ENCODE measurements at regions not wholly inside any gene's neighbourhood (a gene's known extent, or its start where the extent isn't known, plus 50 kb on each side); places are given as distances from the start of the nearest gene placed in this dataset.

DNA sequence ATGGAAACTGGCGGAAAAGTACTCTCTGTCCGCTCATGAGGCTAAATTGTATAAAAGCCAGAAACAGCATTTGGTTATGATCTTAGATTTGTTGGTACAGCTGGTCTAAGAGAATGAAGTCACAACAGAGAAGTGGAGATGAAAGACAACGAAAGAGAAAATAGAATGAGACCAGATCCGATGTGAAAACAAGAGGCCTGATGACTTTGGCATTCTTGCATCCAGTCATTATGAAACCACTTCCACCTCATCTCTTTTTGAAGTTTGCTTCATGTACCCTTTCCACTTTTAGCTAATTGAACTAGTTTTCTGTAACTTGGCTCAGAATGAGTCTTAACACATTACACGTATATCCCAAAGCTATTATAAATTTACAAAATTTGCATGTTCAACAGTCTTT is 1431.7 kb downstream of the LRRC4C start:
- intact Hi-C loops (cut with micrococcal nuclease) = no loop called here
- H3K27ac Mint-ChIP-seq (ENCODE audit: low read depth, unreplicated experiment) = no peak overlapping the region
- DNase-seq (ENCODE audit: unreplicated experiment) = no peak
- BruUV-seq (replicated peaks) = no TSS peak
- no peak for TF ChIP-seq CTCF (IDR thresholded peaks at IDR 0.05; ENCODE audit: unreplicated experiment)
- POLR2A ChIA-PET = no interaction called here
- H3K9me3 Mint-ChIP-seq (ENCODE audit: unreplicated experiment) = no peaks in the 10 kb centered on the region
- H3K27me3 Mint-ChIP-seq (ENCODE audit: insufficient read depth, unreplicated experiment) = no peaks in the 10 kb centered on the region
- no peaks in the 10 kb centered on the region for H3K36me3 Mint-ChIP-seq (ENCODE audit: insufficient read depth, unreplicated experiment)
- H3K4me3 Mint-ChIP-seq (ENCODE audit: unreplicated experiment) = no peak overlapping the region
- H3K4me1 Mint-ChIP-seq (ENCODE audit: insufficient read depth, unreplicated experiment) = peaks cover 8% of the 10 kb centered on the region
- CTCF ChIA-PET = no interaction called here

- intact Hi-C loops (cut with micrococcal nuclease) = no loop called here
- TF ChIP-seq CTCF (IDR thresholded peaks at IDR 0.05; ENCODE audit: unreplicated experiment) = no peak
- DNase-seq (ENCODE audit: unreplicated experiment) = no peak
- POLR2A ChIA-PET = no interaction called here
- no TSS peak for BruUV-seq (replicated peaks)
- Mint-ChIP-seq H3K4me1 (ENCODE audit: insufficient read depth, unreplicated experiment) (no peaks in the 10 kb centered on the region), H3K27me3 (ENCODE audit: insufficient read depth, unreplicated experiment) (no peaks in the 10 kb centered on the region), H3K27ac (ENCODE audit: low read depth, unreplicated experiment) (no peak overlapping the region), H3K36me3 (ENCODE audit: insufficient read depth, unreplicated experiment) (no peaks in the 10 kb centered on the region), H3K9me3 (ENCODE audit: unreplicated experiment) (no peaks in the 10 kb centered on the region), H3K4me3 (ENCODE audit: unreplicated experiment) (no peak overlapping the region)
- CTCF ChIA-PET = no interaction called here
Observed at GRCh38 chr11:40023724-40024123, 1435.7 kb downstream of the LRRC4C start.

DNA sequence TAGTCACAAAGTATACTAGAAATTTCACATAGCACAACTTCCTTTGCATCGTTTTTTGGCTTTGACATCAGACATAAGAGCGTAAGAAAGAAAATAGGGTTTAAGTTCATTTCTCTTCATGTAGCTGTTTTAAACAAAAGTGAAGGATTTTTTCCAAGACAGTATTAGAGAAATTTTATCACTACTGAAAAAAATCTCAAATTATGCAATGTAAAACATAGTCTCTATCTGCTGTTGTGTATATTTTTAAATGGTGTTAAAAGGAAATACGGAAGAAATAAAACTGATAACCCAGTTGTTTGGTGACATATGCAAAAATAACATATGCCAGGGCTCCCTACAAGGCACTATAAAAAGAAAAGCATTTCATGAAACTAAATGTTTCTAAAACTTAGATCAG is 1449.4 kb downstream of the LRRC4C start:
- ChIA-PET POLR2A (no interaction called here), CTCF (no interaction called here)
- DNase-seq (ENCODE audit: unreplicated experiment) = no peak
- H3K4me1 Mint-ChIP-seq (ENCODE audit: insufficient read depth, unreplicated experiment) = no peaks in the 10 kb centered on the region
- no peak overlapping the region for H3K4me3 Mint-ChIP-seq (ENCODE audit: unreplicated experiment)
- no peaks in the 10 kb centered on the region for H3K36me3 Mint-ChIP-seq (ENCODE audit: insufficient read depth, unreplicated experiment)
- H3K27ac Mint-ChIP-seq (ENCODE audit: low read depth, unreplicated experiment) = no peak overlapping the region
- BruUV-seq (replicated peaks) = no TSS peak
- intact Hi-C loops (cut with micrococcal nuclease) = no loop called here
- no peaks in the 10 kb centered on the region for H3K9me3 Mint-ChIP-seq (ENCODE audit: unreplicated experiment)
- no peaks in the 10 kb centered on the region for H3K27me3 Mint-ChIP-seq (ENCODE audit: insufficient read depth, unreplicated experiment)
- no peak for TF ChIP-seq CTCF (IDR thresholded peaks at IDR 0.05; ENCODE audit: unreplicated experiment)

- no peak for DNase-seq (ENCODE audit: unreplicated experiment)
- Mint-ChIP-seq H3K4me3 (ENCODE audit: unreplicated experiment) (no peak overlapping the region), H3K4me1 (ENCODE audit: insufficient read depth, unreplicated experiment) (peaks cover 5% of the 10 kb centered on the region), H3K27ac (ENCODE audit: low read depth, unreplicated experiment) (no peak overlapping the region), H3K27me3 (ENCODE audit: insufficient read depth, unreplicated experiment) (no peaks in the 10 kb centered on the region), H3K9me3 (ENCODE audit: unreplicated experiment) (peaks cover 2% of the 10 kb centered on the region), H3K36me3 (ENCODE audit: insufficient read depth, unreplicated experiment) (no peaks in the 10 kb centered on the region)
- intact Hi-C loops (cut with micrococcal nuclease) = no loop called here
- BruUV-seq (replicated peaks) = no TSS peak
- TF ChIP-seq CTCF (IDR thresholded peaks at IDR 0.05; ENCODE audit: unreplicated experiment) = no peak
- CTCF ChIA-PET = interaction anchor here (0.6 kb wide), 1 partner anchor 281 kb away, joined by 3 read pairs; no protein-coding TSS in a partner anchor
- POLR2A ChIA-PET = interaction anchor here (0.7 kb wide), 1 partner anchor 137 kb away, joined by 3 read pairs; no protein-coding TSS in a partner anchor
Observed at GRCh38 chr11:39992551-39992950, 1466.9 kb downstream of the LRRC4C start.
